Erythroblast (primary cell): ENCODE measurements at regions not wholly inside any gene's neighbourhood (a gene's known extent, or its start where the extent isn't known, plus 50 kb on each side); places are given as distances from the start of the nearest gene placed in this dataset.

Experiments
- GATA1 ChIP-seq: IDR thresholded peaks from 2 replicates; pipeline ENCODE4 v1.6.1; 2011; ENCODE audit warnings: low read depth, mild to moderate bottlenecking, control low read depth, low read length, moderate library complexity
- POLR2A ChIP-seq: IDR thresholded peaks from 2 replicates; pipeline ENCODE4 v1.6.1; 2011; ENCODE audit warnings: mild to moderate bottlenecking, low read length

- TF ChIP-seq POLR2A, result no peak
- no peak for TF ChIP-seq GATA1
These were observed 503.2 kb upstream of the CAMK1G start for GRCh38 chr1:209080170-209080781.
